SK-N-MC (cell line): ENCODE measurements at regions not wholly inside any gene's neighbourhood (a gene's known extent, or its start where the extent isn't known, plus 50 kb on each side); places are given as distances from the start of the nearest gene placed in this dataset.

Experiments
- EZH2 ChIP-seq: fragments of 200-600 bp; sonication (generic); IDR thresholded peaks from one replicate; pipeline ENCODE4 v1.6.1; 2017; ENCODE audit warnings: antibody characterized with exemption
- POLR2AphosphoS5 ChIP-seq: IDR thresholded peaks from 2 replicates; pipeline ENCODE4 v1.6.1; 2012; ENCODE audit warnings: mild to moderate bottlenecking, low read depth, low read length, borderline replicate concordance

DNA sequence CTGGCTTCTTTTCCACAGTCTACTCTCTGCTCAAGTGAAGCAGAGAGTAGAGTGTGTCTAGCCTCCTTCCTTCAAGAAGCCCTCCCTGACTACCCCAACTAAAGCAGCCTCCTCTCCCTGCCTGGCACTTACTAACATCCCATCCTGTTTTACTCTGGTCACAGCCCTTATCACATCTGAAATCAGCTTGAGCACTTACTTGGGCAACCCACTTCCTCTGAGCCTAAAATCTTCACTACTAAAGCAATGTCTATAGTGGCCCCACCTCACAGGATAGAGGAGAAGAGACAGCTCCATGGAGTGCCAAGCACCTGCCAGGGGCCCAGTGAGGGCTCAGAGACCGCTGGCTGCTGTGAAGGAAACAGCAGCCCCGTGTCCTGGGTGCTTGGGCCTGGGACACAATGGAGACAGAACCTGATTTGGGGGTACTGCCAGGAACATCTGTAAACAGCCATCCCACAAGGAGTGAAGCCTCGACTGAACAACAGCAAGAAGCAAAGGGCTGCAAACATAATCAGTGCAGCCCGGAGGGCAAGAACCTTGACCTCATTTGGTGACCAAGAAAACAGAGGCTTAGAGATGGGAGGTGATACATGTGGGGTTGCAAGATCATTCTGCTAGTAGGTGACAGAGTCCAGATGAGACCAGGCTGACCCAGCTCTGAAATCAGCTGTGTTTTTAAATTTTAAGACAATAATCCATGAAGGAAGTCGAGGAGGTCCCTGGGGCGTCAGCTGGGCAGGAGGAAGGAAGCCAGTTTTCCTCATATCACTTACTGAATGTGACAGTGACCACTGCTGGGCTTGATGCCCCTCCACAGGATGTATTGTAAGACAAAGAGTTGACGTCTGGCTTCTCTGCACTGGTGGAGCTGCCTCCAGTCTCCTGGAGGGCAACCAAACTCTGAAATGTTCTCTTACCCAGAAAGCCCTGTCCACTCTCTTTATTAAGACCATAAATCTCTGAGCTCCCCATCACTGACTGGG lies 710.6 kb downstream of the MATN1 start:
- TF ChIP-seq POLR2AphosphoS5 (no peak), EZH2 (no peak)
